Endothelial cell of umbilical vein (primary cell): ENCODE measurements at regions not wholly inside any gene's neighbourhood (a gene's known extent, or its start where the extent isn't known, plus 50 kb on each side); places are given as distances from the start of the nearest gene placed in this dataset.

Source experiments
- BruUV-seq: library from RNA; stranded (reverse); fragments of 400-500 nt; replicated peaks from 2 replicates; lab custom pipeline; 2021; lab: Mats Ljungman, UMichigan
- CTCF ChIA-PET: fragments of 300-600, 350-600 bp; sonication (Branson Sonifier 250); formaldehyde crosslinking; loops from one replicate; lab custom pipeline; 2021; ENCODE audit warnings: antibody characterized with exemption, inconsistent platforms; lab: Charles Lee
- POLR2A ChIA-PET: fragments of 300-600, 350-600 bp; sonication (Branson Sonifier 250); formaldehyde crosslinking; loops from one replicate; lab custom pipeline; 2021; ENCODE audit warnings: antibody characterized with exemption, inconsistent platforms; lab: Charles Lee
- DNase-seq: peaks from one replicate; pipeline ENCODE4 v3.0.0-alpha.2; 2011; ENCODE audit warnings: low read depth, low spot score
- FAIRE-seq: peaks from 2 replicates; lab custom pipeline; 2011; peaks lifted over from hg19 to GRCh38; lab: Jason Lieb, UNC
- H2AFZ ChIP-seq: 2 replicates; pipeline ENCODE4 v1.6.0; 2012; ENCODE audit warnings: low read depth, low read length, control low read depth, inconsistent platforms
- H3K27ac ChIP-seq: 2 replicates; pipeline ENCODE4 v1.5.1; 2011; ENCODE audit warnings: low read depth, mild to moderate bottlenecking, control low read depth, low read length, moderate library complexity; ENCODE audit not compliant: insufficient read depth
- H3K27me3 ChIP-seq, 2 experiments: 2 replicates each; pipeline versions ENCODE4 v1.6.0 to v1.6.1; 2011; ENCODE audit warnings: low read length in 2 of 2, mixed read lengths in 1 of 2; ENCODE audit not compliant: control insufficient read depth in 2 of 2, insufficient read depth in 2 of 2
- H3K36me3 ChIP-seq, 2 experiments: 2 replicates in 1 of 2; 3 replicates in 1 of 2; pipeline ENCODE4 v1.5.1; 2011; ENCODE audit warnings: low read length in 2 of 2, mild to moderate bottlenecking in 1 of 2, moderate library complexity in 1 of 2; ENCODE audit not compliant: control insufficient read depth in 2 of 2, insufficient read depth in 2 of 2; ENCODE audit errors: extremely low read depth in 1 of 2
- H3K4me1 ChIP-seq: 3 replicates; pipeline ENCODE4 v1.5.1; 2011; ENCODE audit warnings: mild to moderate bottlenecking, low read length; ENCODE audit not compliant: control insufficient read depth, insufficient read depth; ENCODE audit errors: extremely low read depth
- H3K4me2 ChIP-seq: 2 replicates; pipeline ENCODE4 v1.6.1; 2011; ENCODE audit warnings: low read length, control low read depth, mixed read lengths; ENCODE audit not compliant: insufficient read depth
- H3K4me3 ChIP-seq, 3 experiments: fragments of 200-600 bp in 1 of 3; sonication (generic), shearing (Covaris generic) in 1 of 3; replicated peaks in 1 of 3; 2 replicates each; pipeline ENCODE4 v1.5.1; 2011 to 2016; ENCODE audit warnings: control low read depth in 3 of 3, low read length in 3 of 3, mild to moderate bottlenecking in 2 of 3, inconsistent platforms in 1 of 3, low read depth in 1 of 3, moderate library complexity in 1 of 3; ENCODE audit not compliant: insufficient read depth in 1 of 3
- H3K79me2 ChIP-seq: 2 replicates; pipeline ENCODE4 v1.6.0; 2012; ENCODE audit warnings: low read length, inconsistent platforms; ENCODE audit not compliant: control insufficient read depth, insufficient read depth
- H3K9ac ChIP-seq: replicated peaks from 2 replicates; pipeline ENCODE3; 2011; ENCODE audit warnings: low read length, control low read depth; ENCODE audit not compliant: insufficient read depth; ENCODE audit errors: extremely low read depth
- H3K9me1 ChIP-seq: replicated peaks from 3 replicates; pipeline ENCODE4 v1.6.0; 2011; ENCODE audit warnings: mild to moderate bottlenecking, low read length; ENCODE audit not compliant: control insufficient read depth, insufficient read depth; ENCODE audit errors: extremely low read depth
- H3K9me3 ChIP-seq: replicated peaks from 2 replicates; pipeline ENCODE4 v1.5.1; 2012; ENCODE audit warnings: low read length, inconsistent platforms; ENCODE audit not compliant: control insufficient read depth, insufficient read depth
- H4K20me1 ChIP-seq: replicated peaks from 2 replicates; pipeline ENCODE3; 2011; ENCODE audit warnings: mild to moderate bottlenecking, low read length; ENCODE audit not compliant: control insufficient read depth, insufficient read depth; ENCODE audit errors: extremely low read depth
- EZH2 ChIP-seq: IDR thresholded peaks from 2 replicates; pipeline ENCODE4 v1.6.1; 2012; ENCODE audit warnings: borderline replicate concordance, low read depth, mild to moderate bottlenecking, moderate library complexity, low read length, inconsistent platforms; ENCODE audit not compliant: severe bottlenecking
- FOS ChIP-seq: IDR thresholded peaks from 2 replicates; pipeline ENCODE4 v1.6.1; 2011; ENCODE audit warnings: mild to moderate bottlenecking, low read length, moderate library complexity, borderline replicate concordance; ENCODE audit not compliant: insufficient read depth
- GATA2 ChIP-seq: IDR thresholded peaks from 2 replicates; pipeline ENCODE4 v1.7.0; 2011; ENCODE audit warnings: low read depth, mild to moderate bottlenecking, moderate library complexity, mixed read lengths, low read length; ENCODE audit not compliant: insufficient read length, insufficient read depth
- JUN ChIP-seq: IDR thresholded peaks from 2 replicates; pipeline ENCODE4 v1.6.1; 2011; ENCODE audit warnings: borderline replicate concordance, low read depth; ENCODE audit not compliant: insufficient read length, insufficient read depth
- MYC ChIP-seq: IDR thresholded peaks from one replicate; pipeline ENCODE4 v1.6.1; 2011; ENCODE audit warnings: mild to moderate bottlenecking, low read depth, low read length
- POLR2A ChIP-seq: IDR thresholded peaks from 2 replicates; pipeline ENCODE4 v1.6.1; 2012; ENCODE audit warnings: low read depth, mild to moderate bottlenecking, control low read depth, low read length
- POLR2AphosphoS5 ChIP-seq: IDR thresholded peaks from 2 replicates; pipeline ENCODE4 v1.6.1; 2012; ENCODE audit warnings: low read depth, mild to moderate bottlenecking, control low read depth, low read length, moderate library complexity; ENCODE audit not compliant: insufficient read depth
- dilution Hi-C: fragments of 300-500 bp; cut with MboI; formaldehyde crosslinking; loops from one replicate; pipeline ENCODE4 v1.15.0; 2019; ENCODE audit warnings: low sequenced_read_pairs; ENCODE audit not compliant: extremely low pct_ligation_motif_present
- intact Hi-C: fragments of 100-400 bp; cut with micrococcal nuclease; formaldehyde crosslinking; loops from one replicate; pipeline ENCODE4 v1.10.0; 2022
- TF ChIP-seq, protein P1 (sequence below), 2 donors: IDR thresholded peaks; 1 replicate in 1 of 2; 2 replicates in 1 of 2; pipeline ENCODE4 v1.5.1; 2011; ENCODE audit warnings: low read length in 2 of 2, mild to moderate bottlenecking in 2 of 2, moderate library complexity in 2 of 2, control low read depth in 1 of 2, inconsistent platforms in 1 of 2, low read depth in 1 of 2; ENCODE audit not compliant: insufficient read depth in 1 of 2; ENCODE audit errors: extremely low read depth in 1 of 2
- TF ChIP-seq, protein P2 (sequence below): IDR thresholded peaks from 2 replicates; pipeline ENCODE4 v1.6.1; 2011; ENCODE audit not compliant: insufficient read depth, insufficient read length

DNA sequence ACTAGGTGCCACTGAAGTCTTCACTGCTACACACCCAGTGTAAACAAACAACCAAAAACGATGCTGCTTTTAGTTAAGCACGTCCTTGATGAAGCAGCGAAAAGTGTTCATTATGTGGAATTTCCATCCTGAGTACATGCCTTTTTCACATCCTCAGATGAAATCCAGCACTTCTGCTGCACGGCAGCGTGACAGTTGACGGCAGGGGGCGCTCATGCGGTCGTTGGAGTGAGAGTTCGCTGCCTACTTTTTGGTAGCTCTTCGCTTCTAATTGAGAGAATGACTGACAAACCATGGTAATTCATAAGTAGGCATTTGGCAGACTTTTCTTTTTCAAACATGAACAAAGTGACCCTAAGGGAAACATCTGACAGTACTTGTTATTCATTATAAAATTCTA is 1124.9 kb downstream of the EFNB2 start:
- no peaks in the 10 kb centered on the region for H3K79me2 ChIP-seq
- ChIA-PET POLR2A (interaction anchor here (0.6 kb wide), 1 partner anchor 1516 kb away, joined by 3 read pairs; no protein-coding TSS in a partner anchor), CTCF (interaction anchor here (0.6 to 2.1 kb wide), 43 partner anchors 8 to 1713 kb away, joined by 3 to 48 read pairs (median 4); partner anchors contain the start of gene EFNB2)
- H3K9me1 ChIP-seq, result no peaks in the 10 kb centered on the region
- DNase-seq, result peak; percentile 52
- no peak overlapping the region for H3K4me2 ChIP-seq
- peak overlapping the region; percentile 35 for H2AFZ ChIP-seq
- no peaks in the 10 kb centered on the region for H4K20me1 ChIP-seq
- FAIRE-seq, result peak; percentile 63
- TF ChIP-seq, protein P1, sequence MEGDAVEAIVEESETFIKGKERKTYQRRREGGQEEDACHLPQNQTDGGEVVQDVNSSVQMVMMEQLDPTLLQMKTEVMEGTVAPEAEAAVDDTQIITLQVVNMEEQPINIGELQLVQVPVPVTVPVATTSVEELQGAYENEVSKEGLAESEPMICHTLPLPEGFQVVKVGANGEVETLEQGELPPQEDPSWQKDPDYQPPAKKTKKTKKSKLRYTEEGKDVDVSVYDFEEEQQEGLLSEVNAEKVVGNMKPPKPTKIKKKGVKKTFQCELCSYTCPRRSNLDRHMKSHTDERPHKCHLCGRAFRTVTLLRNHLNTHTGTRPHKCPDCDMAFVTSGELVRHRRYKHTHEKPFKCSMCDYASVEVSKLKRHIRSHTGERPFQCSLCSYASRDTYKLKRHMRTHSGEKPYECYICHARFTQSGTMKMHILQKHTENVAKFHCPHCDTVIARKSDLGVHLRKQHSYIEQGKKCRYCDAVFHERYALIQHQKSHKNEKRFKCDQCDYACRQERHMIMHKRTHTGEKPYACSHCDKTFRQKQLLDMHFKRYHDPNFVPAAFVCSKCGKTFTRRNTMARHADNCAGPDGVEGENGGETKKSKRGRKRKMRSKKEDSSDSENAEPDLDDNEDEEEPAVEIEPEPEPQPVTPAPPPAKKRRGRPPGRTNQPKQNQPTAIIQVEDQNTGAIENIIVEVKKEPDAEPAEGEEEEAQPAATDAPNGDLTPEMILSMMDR (IDR thresholded peaks at IDR 0.05; ENCODE audit: extremely low read depth in 1 of 2, insufficient read depth in 1 of 2, low read depth in 1 of 2, low read length in 2 of 2), result peak; percentile 68 to 80
- no peak for TF ChIP-seq EZH2
- BruUV-seq, result no TSS peak
- no peak overlapping the region for H3K9ac ChIP-seq
- no peaks in the 10 kb centered on the region for H3K4me1 ChIP-seq
- H3K27me3 ChIP-seq, result no peaks in the 10 kb centered on the region
- H3K36me3 ChIP-seq, result no peaks in the 10 kb centered on the region
- intact Hi-C loops, result loop anchor here (1.0 to 10.0 kb wide), 4 partner anchors 636 to 1714 kb away; partner anchors contain the start of gene EFNB2
- dilution Hi-C loops, result no loop called here
- no peaks in the 10 kb centered on the region for H3K9me3 ChIP-seq
- peak overlapping the region in 1 of 3 experiments; percentile 55 for H3K4me3 ChIP-seq
- no peak overlapping the region for H3K27ac ChIP-seq

DNA sequence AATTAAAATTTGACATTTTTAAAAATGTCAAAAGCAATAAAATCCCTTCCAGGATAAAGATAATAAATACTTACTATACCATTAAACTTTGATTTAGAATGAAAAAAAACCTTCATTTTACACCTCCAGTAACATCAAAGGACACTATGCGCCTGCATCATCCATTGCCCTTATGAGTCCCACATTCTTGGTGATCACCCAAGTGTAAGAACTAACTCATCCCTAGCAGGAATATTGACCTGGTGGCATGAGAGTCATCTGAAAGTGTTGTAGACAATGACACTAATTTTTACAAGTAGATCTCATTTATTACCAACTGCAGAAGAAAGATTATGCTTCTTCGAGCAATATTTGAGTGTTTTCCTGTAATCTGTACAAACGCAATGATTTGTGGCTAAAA is 1128.9 kb downstream of the EFNB2 start:
- Histone ChIP-seq H2AFZ (no peak overlapping the region), H3K4me3 (no peak overlapping the region), H3K9ac (no peak overlapping the region), H3K79me2 (no peaks in the 10 kb centered on the region), H4K20me1 (no peaks in the 10 kb centered on the region), H3K27me3 (no peaks in the 10 kb centered on the region), H3K4me2 (no peak overlapping the region), H3K4me1 (no peaks in the 10 kb centered on the region), H3K9me1 (no peaks in the 10 kb centered on the region), H3K36me3 (no peaks in the 10 kb centered on the region), H3K27ac (no peak overlapping the region), H3K9me3 (no peaks in the 10 kb centered on the region)
- no TSS peak for BruUV-seq
- dilution Hi-C loops (no loop called here), intact Hi-C loops (no loop called here)
- POLR2A ChIA-PET, result no interaction called here
- FAIRE-seq (no peak), DNase-seq (no peak)
- no peak for TF ChIP-seq GATA2
- TF ChIP-seq MYC, result no peak
- TF ChIP-seq, protein P1 (IDR thresholded peaks at IDR 0.05; ENCODE audit: extremely low read depth in 1 of 2, insufficient read depth in 1 of 2, low read depth in 1 of 2, low read length in 2 of 2), result no peak
- TF ChIP-seq POLR2A, result no peak
- TF ChIP-seq, protein P2, sequence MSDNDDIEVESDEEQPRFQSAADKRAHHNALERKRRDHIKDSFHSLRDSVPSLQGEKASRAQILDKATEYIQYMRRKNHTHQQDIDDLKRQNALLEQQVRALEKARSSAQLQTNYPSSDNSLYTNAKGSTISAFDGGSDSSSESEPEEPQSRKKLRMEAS, result no peak
- no peak for TF ChIP-seq JUN
- TF ChIP-seq FOS, result no peak
- TF ChIP-seq EZH2, result no peak
- no peak for TF ChIP-seq POLR2AphosphoS5
- CTCF ChIA-PET, result interaction anchor here (1.1 kb wide), 1 partner anchor 633 kb away, joined by 3 read pairs; no protein-coding TSS in a partner anchor
